Retinal pigment epithelial cell (primary cell): ENCODE measurements at regions not wholly inside any gene's neighbourhood (a gene's known extent, or its start where the extent isn't known, plus 50 kb on each side); places are given as distances from the start of the nearest gene placed in this dataset.

ENCODE experiments used
- DNase-seq: peaks from one replicate; pipeline ENCODE4 v3.0.0-alpha.2; 2010; ENCODE audit warnings: low read depth
- H3K4me3 ChIP-seq: 2 replicates; pipeline ENCODE4 v1.5.1; 2011; ENCODE audit warnings: mild to moderate bottlenecking, low read length, control low read depth, moderate library complexity
- TF ChIP-seq, protein P1 (sequence below): conservative IDR thresholded peaks from 2 replicates; pipeline ENCODE4 v1.5.1; 2011; ENCODE audit warnings: low read depth, low read length, control low read depth, inconsistent platforms

DNA sequence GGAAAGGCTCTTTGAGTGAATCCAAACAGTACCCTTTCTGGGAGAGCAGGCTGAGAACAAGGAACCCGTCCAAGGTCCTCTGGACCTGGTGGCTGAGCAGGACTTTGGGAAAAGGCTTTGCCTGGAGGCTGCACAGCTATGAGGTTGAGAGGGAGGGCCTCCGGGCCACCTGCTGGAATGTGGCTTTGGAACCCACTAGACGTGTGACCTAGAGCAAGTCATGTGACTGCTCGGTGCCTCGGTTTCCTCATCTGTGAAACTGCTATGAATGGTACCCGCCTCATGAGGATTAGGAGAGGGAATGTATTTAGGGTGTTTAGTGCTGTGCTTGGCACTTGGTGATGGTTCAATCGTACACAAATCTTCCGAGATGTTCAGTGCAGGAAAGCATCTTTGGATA lies 50.4 kb downstream of the HAPSTR1 start:
- DNase-seq: no peak
- H3K4me3 ChIP-seq: no peak overlapping the region
- TF ChIP-seq, protein P1, sequence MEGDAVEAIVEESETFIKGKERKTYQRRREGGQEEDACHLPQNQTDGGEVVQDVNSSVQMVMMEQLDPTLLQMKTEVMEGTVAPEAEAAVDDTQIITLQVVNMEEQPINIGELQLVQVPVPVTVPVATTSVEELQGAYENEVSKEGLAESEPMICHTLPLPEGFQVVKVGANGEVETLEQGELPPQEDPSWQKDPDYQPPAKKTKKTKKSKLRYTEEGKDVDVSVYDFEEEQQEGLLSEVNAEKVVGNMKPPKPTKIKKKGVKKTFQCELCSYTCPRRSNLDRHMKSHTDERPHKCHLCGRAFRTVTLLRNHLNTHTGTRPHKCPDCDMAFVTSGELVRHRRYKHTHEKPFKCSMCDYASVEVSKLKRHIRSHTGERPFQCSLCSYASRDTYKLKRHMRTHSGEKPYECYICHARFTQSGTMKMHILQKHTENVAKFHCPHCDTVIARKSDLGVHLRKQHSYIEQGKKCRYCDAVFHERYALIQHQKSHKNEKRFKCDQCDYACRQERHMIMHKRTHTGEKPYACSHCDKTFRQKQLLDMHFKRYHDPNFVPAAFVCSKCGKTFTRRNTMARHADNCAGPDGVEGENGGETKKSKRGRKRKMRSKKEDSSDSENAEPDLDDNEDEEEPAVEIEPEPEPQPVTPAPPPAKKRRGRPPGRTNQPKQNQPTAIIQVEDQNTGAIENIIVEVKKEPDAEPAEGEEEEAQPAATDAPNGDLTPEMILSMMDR: no peak

DNA sequence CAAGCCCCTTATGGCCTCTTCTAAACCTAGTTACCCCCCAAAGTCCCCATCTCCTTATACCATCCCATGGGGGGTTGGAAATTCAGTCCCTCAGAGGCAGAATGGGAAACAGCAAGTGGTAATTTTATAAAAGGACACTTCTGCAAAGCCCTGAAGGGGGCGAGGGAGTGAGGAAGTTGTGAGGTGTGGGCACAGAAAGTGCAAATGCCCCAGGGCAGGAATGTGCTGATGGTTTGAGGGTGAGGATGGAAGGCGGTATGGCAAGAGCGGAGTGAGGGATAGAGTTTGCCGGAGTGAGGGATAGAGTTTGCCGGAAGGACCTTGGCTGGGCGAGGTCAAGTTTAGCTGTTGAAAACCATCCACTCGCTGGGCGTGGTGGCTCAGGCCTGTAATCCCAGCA lies 52.7 kb downstream of the HAPSTR1 start:
- no peak overlapping the region for H3K4me3 ChIP-seq
- no peak for DNase-seq
- TF ChIP-seq, protein P1: no peak

DNA sequence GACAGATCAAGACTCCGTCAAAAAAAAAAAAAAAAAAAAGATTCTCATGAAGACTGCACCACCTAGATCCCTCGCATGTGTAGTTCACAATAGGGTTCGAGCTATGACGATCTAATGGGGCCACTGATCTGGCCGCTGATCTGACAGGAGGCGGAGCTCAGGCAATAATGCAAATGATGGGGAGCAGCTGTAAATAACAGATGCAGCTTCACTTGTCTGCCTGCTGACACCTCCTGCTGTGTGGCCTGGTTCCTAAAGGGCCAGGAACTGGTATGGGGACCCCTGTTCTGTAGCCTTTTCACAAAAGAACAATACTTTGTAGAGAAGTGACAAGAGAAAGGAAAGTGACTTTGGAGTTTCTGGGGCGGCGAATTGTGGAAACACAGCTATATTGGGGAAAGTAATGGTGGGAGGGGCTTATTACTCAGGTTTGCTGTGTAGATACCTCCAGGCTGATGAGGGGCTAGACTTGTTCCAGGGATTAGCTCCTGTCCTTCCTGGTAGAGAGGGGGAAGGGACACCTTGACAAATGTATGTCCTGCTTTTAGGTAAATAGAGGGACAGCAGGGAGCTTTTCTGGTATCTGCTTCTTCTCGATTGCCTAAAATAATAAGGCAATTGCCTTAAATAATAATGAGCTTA lies 57.1 kb downstream of the HAPSTR1 start:
- no peak overlapping the region for H3K4me3 ChIP-seq
- no peak for DNase-seq
- TF ChIP-seq, protein P1: no peak

DNA sequence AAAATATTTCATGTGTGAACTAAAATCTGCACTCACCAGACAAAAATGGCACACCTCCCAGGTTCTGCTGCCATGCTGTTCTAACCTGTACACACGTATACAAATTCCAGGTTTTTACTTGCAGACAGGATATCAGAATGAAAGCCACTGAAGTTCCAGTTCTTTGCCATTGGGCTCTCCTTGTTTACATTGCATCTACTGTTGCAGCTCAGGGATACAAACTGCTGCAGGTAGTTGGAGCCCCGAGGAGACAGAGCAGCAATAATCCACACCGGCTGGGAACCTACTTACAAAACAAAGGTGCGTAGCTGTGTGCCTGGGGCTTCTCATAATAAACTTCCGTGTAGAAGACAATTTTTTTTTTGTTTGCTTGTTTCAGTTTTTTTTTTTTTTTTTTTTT lies 59.6 kb downstream of the HAPSTR1 start:
- TF ChIP-seq, protein P1: no peak
- no peak for DNase-seq
- H3K4me3 ChIP-seq: no peak overlapping the region

DNA sequence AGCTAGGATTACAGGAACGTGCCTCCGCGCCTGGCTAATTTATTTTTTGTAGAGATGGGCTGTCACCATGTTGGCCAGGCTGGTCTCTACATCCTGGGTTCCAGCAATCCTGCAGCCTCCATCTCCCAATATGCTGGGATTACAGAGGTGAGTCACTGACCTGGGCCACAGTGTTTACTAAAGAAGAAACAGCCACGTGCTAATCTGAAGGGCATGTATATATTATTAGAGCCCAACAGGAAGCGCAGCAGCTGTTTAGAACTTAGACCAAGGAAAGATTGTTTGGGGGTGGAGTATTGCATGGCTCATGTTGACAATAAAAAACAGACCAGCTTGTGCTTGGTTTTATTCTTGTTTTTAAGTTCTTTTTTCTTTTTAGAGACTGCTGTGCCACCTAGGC lies 60.2 kb downstream of the HAPSTR1 start:
- TF ChIP-seq, protein P1: no peak
- H3K4me3 ChIP-seq: no peak overlapping the region
- no peak for DNase-seq

DNA sequence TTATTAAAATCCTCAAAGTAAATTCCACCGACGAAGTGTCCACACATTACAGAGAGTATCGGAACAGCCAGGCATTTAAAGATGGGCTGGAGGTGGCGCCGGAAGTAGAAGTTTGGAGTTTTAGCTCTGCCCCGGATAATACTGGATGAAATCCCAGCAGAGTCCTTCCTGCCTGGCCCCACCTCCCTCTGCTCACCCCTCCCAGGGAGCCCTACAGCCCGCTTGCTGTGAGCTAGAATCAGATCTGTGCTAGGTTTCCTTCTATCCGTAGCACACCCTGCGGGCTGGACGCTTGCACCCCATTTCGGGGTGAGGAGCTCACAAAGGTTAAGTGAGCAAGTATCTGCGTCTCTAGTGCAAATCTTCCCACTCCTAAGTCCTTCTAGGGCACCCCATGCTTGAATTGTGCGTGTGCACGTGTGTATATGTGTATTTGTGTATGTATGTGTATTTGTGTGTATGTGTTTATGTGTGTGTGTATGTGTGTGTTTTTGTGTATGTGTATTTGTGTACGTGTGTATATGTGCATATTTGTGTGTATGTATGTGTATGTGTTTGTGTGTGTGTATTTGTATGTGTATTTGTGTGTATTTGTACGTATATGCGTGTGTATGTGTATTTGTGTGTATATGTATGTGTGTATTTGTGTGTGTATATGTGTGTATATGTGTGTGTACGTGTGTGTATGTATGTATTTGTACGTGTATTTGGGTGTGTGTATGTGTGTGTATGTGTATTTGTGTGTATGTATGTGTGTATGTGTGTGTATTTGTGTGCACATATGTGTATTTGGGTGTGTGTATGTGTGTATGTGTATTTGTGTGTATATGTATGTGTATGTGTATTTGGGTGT lies 61.4 kb downstream of the HAPSTR1 start:
- TF ChIP-seq, protein P1: no peak
- no peak for DNase-seq
- no peak overlapping the region for H3K4me3 ChIP-seq

DNA sequence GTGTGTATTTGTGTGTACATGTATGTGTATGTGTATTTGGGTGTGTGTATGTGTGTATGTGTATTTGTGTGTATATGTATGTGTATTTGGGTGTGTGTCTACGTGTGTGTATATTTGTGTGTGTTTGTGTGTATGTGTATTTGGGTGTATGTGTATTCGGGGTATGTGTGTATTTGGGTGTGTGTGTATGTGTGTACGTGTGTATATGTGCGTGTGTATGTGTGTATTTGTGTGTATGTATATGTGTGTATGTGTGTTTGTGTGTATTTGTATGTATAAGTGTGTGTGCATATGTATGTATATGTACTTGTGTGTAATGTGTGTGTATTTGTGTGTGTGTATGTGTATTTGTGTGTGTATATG lies 62.0 kb downstream of the HAPSTR1 start:
- H3K4me3 ChIP-seq: no peak overlapping the region
- no peak for DNase-seq
- TF ChIP-seq, protein P1: no peak
